NCI-H774 (cell line): ENCODE measurements at regions not wholly inside any gene's neighbourhood (a gene's known extent, or its start where the extent isn't known, plus 50 kb on each side); places are given as distances from the start of the nearest gene placed in this dataset.
"Not testable (repeated sequence)": the region's sequence is repeated elsewhere in the genome, so short reads cannot be mapped to it uniquely, and the experiment has no call there.

Experiments used
- DNase-seq: peaks from one replicate; lab custom pipeline; 2025; lab: John Stamatoyannopoulos, UW

DNA sequence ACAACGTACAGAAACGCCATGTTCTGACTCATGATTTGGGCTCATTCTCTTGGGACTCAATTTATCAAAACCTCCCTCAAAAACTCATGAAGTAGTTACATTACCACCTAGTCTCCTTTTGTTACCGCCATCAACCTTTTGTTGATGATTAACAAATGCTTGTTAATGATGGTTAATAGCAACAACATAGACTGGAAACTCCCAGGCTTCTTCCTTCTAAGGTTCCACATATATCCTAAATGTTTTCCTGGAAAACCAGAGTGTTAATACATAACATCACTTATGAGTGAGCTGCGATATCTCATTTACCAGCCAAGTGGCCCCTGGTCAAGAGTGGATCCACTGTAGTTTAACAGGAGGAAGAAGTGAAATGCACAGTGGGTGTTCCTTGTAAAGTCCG is 176.3 kb downstream of the ERMARD start:
- no peak for DNase-seq

DNA sequence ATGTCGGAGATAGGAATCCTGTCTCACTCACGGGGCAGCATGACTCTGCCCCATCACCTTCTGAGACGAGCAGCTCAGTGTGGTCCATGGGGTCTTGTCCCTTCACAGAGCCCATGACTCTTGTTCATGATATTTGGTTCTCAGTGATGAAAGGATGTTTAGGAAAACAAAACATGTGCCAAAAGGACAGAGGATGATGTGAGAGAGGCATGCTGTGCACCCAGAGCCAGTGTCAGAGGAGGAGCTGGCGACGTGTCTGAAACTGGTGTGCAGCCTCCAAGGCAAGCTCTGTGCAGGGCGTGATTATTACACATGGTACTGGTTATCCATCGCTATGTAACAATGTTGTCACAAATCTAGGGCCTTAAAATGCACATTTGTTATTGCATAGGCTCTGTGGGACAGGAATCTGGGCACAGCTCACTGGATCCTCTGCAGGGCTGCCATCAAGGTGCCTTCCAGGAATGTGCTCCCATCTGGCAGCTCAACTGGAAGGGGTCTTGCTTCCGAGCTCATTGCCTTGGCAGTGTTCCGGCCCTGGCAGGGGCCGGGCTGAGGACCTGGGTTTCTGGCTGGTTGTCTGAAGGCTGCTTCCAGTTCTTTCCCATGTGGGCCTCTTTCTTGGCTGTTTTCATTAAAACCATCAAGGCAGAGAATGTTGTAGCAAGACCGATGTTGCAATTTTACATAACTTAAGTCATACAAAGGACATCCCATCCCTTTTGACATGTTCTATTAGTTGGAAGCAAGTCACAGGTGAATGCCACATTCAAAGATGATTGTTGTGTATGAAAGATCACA is 175.4 kb downstream of the ERMARD start:
- DNase-seq: no peak

DNA sequence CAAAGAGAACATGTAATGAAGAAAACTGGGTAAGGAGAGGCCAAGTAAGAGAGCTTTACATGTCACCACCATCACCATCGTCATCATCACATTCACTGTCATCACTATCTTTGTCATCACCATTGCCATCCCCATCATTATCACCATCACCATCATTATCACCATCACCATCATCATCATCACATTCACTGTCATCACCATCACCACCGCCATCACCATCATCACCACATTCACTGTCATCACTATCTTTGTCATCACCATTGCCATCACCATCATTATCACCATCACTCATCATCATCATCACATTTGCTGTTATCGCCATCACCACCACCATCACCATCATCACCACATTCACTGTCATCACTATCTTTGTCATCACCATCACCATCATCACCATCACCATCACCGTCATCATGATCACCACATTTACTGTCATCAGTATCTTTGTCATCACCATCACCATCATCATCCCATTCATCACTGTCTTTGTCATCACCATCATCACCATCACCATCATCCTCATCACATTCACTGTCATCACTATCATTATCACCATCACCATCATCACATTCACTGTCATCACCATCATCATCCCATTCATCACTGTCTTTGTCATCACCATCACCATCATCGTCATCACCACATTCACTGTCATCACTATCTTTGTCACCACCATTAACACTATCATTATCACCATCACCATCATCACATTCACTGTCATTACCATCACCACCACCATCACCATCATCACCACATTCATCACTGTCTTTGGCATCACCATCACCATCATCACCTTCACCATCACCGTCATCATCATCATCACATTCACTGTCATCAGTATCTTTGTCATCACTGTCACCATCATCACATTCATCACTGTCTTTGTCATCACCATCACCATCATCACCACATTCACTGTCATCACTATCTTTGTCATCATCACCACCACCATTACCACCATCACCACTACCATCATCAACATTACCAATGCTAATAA is 172.3 kb downstream of the ERMARD start:
- no peak for DNase-seq

DNA sequence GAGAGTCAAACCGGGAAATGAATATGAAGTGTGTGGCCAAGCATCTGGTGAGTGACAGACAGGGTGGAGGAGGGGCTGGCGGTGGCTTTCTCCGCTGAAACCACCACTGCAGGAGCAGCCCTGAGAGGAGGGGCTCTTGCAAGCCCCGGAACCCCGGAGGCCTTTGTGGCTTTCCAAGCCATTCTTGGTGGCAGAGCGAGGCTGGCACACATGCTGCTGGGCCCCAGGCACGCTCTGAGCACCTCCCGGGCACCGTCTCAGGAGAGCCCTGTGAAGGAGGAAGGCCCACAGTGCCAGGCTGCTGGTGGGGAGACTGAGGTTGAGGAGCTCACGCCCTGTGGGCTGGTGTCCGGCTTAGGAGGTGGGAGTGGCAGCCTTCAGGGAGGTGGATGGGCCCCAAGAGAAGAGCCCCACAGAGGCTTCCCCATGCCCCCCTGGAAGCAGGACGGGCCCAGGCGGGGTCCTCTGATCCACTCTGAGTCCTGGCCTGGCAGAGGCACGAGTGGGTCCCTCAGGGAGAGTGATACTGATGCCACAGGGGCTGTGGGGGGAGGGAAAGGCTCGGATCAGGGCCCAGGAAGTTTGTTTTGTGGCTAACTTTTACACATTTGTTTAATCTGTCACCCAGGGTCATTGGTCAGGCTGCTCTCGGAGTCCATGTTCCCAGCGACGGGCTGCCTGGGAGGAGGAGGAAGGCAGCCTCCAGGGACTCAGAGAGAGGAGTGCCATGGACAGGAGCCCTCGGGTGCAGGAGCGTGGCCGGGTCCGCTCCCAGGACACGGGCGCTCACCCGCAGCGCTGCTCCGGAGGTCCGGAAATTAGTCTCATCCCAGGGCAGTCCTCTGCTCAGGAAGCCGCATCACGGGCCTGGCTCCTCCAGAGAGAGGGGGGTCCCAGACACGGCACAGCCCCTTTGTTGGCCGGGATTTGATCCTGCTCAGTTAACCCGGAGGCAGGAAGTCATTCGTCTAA is 170.7 kb downstream of the ERMARD start:
- DNase-seq: no peak

DNA sequence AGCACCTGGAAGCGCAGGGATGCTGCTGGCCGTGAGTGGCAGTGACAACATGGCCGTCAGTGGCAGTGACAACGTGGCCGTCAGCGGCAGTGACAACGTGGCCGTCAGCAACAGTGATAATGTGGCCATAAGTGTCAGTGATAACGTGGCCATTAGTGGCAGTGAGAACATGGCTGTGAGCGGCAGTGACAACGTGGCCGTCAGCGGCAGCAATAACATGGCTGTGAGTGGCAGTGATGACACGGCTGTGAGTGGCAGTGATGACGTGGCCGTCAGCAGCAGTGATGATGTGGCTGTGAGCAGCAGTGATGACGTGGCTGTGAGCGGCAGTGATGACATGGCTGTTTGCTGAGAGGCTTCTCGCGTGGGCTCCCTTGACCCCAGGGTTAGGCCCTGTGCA is 169.8 kb downstream of the ERMARD start:
- DNase-seq: no peak

DNA sequence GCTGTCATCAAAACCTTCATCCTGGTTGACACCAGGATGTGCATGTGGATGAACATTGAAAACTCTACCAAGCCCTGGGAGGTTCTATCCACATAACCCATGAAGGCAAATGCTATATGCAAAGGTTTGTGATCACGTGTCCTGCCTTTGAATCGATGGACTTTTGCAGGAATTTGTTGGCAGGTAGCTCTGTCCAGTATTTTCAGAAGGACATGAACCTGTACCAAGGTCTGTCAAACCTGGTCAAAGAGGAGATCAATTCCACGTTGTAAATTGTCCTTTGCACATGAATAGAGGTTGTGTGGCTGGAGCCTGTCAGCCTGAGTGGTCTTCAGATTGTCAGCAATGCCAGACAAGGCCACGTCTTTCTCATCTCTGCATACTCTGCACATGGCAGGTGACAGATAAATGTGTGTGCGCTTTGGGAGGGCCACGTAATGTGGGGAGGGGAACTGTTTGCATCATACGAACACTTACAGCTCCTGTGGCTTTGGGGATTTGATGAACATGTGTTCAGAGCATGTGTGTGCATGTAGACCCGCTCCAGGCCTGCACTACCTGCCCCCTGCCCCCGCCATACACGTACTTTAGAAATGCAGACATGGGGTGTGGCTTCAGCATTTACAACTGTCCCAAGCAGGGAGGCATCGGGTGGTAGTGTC is 169.1 kb downstream of the ERMARD start:
- DNase-seq: no peak

DNA sequence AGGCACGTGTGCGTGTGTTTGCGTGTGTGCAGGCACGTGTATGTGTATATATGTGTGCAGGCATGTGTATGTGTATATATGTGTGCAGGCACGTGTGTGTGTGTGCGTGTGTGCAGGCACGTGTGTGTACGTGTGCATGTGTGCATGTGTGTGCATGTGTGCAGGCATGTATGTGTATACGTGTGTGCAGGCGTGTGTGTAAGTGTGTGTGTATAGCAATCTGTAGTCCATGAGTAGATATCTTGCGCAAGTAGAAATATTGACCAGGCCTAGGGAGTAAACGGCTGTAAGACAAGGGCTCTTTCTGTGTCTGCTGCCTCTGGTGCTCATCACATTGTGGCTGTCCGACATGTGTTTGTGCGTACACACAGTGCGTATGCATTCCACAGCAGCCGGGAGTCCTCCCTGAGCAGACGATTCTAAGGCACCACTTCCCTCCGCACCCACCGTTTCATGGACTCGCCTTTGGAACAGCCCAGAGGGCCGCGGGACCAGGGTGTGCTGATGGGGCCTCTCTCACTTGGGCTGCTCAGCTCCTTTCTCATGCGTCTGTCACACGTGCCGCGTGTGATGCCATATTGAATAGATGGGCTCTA is 167.6 kb downstream of the ERMARD start:
- no peak for DNase-seq

DNA sequence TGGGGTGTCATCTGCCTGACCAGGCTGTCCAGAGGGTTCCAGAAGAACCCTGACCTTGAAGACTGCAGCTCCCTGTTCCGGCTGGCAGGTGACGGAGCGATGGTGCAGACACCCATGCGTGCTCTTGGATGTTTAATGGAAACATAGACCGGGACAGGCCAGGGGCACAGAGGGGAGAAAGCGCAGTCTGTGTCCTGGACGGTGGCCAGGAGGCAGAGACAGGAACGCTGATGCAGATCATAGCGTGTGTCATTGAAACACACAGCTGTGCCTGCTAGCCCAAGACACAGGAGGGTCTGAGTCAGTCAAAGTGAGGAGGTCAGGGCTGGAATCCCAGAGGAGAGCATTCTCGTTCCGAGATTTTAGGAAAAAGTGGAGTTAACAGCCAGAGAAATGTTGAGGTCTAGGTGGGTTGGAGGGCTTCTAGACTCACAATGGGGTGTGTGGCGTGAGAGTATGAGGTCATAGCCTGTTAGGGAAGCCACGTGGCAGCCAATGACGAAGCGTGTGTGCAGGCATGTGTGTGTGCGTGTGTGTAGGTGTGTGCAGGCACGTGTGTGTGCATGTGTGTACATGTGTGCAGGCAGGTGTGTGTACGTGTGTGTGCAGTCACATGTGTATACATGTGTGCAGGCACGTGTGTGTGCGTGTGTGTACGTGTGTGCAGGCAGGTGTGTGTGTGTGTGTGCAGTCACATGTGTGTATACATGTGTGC is 167.0 kb downstream of the ERMARD start:
- DNase-seq: no peak

DNA sequence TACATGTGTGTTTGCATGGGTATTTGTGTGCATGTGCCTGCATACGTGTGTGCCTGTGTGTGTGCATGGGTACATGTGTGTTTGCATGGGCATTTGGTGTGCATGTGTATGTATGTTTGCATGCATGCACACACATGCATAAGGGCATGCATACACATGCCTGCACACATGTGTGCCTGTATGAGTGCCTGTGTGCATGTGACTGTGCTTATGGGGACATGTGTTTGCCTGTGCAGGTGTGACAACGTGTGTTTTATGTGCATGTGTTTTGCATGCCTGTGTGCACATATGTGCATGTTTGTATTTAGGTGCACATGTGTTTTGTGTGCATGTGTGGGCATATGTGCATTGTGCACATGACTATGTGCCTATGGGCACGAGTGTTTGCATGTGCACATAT is 165.7 kb downstream of the ERMARD start:
- DNase-seq: no peak

DNA sequence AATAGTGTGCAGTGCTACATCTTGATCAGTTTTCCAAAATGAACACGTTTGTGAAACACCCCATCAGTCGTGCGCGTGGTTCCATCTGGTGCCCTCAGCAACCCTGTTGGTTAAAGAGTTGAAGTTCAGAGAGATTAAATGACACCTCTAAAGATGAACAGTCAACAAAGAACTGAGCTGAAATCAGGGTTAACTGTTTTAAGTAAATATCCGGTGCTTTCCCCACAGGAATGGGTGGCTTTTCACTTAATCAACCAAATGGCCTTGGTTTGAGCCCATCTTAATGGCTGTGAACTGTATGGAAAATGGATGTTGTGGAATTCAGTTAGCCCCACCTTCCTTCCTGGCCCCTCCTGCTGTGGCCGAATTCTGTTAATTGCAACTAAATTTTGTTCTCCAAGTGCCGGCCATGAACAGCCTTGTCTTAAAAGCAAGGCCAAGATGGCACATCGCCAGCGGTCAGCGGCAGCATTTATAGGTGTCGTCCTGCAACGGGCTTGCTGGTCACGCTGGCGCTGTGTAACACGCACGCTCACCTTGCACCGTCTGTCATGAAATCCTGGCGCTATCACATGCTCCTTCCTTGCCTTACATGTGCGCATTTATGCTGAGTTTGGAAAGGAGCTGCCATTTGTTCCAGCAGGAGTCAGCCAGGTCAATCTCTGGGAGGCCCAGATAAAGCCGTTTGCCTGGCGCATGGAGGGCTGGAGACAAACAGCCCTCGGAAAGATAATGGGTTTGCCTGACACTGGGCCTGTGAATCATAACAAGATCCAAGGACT is 164.5 kb downstream of the ERMARD start:
- DNase-seq: no peak

DNA sequence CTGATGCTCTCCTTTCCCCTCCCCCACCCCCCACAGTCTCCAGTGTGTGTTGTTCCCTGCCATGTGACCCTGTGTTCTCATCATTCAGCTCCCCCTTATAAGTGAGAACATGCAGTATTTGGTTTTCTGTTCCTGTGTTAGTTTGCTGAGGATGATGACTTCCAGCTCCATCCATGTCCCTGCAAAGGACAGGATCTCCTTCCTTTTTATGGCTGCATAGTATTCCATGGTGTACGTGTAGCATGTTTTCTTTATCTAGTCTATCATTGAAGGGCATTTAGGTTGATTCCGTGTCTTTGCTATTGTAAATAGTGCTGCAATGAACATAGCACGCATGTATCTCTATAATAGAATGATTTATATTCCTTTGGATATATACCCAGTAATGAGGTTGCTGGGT is 162.3 kb downstream of the ERMARD start:
- not testable (repeated sequence) for DNase-seq

DNA sequence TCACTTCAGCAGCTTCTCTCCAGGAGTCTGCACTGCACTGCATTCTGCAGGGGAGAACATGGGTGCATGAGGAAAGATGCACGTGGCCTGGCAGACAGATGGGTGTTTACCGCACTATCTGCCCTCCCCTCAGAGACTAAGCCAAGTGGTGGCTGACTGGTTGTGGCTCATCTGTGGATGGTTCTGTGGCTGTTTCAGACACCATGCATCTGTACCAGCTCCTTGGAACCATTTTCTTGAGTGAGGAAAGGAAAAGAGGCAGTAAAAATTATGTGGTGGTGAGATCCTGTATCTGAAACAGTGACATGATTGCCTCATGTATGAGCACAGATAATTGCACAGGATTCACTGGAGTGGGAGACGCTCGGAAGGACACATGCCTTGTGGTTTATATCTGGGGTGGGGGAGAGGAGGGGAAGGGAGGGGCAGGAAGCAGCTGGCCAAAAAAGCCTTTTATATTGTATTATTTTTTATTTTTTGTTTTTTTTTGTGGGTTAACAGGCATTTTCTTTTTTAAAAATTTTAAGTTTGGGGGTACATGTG is 161.7 kb downstream of the ERMARD start:
- DNase-seq: no peak

DNA sequence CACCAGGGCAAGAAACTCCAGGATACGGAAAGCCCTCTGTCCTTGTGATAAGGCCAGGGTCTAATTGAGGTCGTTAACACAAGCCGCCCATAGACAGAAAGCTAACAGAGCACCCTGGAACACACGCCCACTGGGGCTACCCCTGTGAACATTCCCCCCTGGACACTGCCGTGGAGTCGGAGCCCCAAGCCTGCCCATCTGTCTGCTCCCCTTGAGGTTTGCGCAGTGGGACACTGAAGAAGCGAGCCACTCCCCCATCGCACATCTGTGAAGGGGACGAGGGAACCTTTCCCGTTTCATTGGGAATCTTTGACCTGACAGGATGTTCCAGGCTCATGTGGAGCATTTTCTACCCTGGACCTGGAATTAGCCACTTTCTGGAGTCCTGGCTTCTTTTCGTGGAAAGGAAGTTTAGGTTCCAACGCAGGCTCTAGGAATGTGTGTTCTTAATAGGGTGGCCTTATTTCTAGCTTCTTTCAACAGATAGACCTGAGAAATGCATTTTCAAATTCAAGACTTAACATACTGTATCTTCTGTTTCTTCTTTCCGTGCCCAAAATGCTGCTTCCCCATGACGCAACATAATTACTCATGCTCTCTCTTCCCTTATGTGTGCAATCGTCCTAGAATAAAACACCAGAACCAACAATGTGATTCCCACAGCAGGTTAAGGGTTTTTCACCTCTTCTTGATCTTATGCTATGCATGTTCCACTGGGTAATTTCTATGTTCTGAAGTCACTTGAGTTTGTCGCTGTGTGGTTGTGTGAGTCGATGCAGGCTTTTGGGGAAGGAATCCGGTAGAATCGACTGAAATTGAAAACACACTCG is 161.1 kb downstream of the ERMARD start:
- no peak for DNase-seq

DNA sequence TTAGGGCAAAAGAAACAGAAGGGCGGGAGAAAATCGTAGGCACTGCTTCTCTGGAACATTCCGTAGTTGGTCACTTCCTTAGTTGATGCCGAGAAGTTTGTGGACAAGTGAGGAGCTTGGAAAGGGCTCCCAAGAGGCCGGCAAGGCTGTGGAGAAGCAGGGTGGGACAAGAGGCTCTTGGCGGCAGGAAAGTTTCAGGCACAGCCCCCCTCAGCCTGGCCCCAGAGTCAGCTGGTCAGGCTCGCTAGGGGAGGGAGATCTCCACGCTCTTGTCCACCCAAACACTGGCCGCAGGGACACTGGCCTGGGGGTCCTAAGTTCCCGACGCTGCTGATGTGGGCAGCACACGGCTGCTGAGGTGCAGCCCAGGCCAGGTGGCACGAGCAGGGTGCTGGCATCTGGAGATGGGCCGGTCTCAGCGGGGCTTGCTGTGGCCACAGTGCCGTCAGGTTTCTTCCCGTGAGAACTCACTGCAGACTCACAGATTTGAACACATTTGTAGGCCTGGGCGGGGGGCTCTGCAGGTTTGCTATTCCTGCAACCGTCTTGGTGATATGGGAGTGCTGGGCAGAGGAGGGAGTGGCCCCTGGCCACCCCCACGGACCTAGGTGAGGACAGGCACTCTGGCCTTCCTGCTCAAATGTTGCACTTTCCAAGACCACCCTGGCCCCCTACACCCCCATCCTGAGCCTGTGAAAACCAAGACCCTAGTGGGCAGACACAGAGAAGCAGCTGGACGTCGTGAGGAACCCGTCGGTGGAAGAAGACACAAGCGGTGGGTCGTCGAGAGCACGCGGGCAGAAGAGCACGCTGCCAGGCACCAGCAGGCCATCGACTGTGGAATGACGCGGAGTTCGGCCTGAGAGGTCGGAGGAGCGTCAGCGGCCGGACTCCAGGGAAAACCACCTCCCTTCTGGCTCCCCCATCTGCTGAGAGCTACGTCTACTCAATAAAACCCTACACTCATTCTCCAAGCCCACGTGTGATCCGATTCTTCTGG is 160.1 kb downstream of the ERMARD start:
- no peak for DNase-seq

DNA sequence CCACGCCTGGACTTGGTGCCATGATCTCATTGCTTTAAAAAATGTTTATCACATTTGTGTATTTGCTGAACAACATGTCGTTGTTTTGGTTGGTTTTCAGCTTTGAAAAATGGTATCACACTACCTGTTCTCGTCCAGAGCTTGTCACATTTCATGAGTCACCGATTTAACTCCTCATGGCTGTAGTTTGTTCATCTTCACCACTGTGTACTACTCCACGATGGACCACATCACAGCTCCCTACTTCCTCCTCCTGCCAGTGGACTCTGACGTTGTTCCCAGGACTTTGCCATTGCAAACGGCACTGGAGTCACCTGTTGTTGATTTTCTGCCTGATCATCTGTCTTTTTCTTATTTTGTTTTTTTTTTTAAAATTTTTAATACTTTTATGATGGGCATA is 157.7 kb downstream of the ERMARD start:
- no peak for DNase-seq

DNA sequence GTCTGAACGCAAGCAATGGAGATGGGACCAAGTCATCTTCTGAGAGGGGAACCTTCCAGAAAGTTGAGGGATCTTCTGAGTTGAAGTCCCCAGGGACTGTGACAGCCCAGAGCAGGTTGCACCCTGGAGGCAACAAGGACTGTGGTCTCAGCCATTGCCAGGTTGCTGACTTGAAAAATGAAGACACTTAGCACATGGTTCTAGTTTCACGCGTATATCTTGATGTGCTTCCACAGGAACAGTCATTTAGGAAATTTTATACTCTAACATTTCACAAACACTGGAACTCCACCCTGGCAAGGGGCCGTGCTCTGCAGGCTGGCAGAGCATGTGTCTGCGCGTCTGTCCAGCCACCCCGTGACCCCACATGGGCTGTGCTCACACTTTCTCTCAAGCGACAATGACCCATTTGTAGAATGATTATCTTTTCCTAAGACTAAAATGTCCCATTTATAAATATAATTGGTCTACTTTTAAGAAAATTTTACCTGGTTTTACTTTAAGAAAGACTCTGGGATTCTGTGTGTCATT is 157.0 kb downstream of the ERMARD start:
- no peak for DNase-seq
